GM18867 (cell line): ENCODE measurements at regions not wholly inside any gene's neighbourhood (a gene's known extent, or its start where the extent isn't known, plus 50 kb on each side); places are given as distances from the start of the nearest gene placed in this dataset.

Experiments
- ATAC-seq: cut with Tn5 transposase; IDR thresholded peaks from one replicate; pipeline ENCODE4 v1.9.1; 2021; ENCODE audit warnings: mild to moderate bottlenecking, moderate library complexity; ENCODE audit not compliant: unreplicated experiment

DNA sequence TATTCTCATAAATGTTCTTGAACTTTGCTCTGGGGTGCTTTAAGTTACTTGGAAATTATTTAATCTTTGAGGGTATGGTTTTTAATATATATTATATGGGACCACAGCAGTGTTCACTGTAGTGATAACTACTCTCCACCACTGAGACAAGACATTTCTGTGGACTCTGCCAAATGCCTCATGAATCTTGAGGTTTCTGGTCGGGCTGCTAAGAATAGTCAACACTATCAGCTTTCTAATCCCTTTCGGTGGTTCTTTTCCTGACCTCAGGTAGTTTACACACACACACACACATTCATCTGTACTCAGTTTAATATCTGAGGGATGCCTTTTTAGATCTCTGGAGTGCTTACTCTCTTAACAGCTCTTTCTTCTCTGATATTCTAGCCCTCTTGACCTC, 500.7 kb downstream of the MAFB start:
- no peak for ATAC-seq

DNA sequence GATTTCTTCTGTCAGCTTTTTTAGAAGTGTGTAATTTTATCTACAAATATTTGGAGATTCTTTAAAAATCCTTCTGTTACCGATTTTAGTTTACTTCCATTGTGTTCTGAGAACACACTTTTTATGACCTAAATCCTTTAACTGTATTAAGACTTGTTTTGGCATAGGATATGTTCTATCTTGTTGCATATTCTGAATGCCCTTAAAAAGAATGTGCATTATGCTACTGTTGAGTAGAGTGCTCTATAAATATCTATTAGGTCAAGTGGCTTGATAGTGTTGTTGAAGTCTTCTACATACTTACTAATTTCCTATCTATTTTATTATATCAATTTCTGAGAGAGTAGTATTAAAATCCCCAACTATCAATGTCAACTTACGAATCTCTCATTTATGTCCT, 502.2 kb downstream of the MAFB start:
- no peak for ATAC-seq

DNA sequence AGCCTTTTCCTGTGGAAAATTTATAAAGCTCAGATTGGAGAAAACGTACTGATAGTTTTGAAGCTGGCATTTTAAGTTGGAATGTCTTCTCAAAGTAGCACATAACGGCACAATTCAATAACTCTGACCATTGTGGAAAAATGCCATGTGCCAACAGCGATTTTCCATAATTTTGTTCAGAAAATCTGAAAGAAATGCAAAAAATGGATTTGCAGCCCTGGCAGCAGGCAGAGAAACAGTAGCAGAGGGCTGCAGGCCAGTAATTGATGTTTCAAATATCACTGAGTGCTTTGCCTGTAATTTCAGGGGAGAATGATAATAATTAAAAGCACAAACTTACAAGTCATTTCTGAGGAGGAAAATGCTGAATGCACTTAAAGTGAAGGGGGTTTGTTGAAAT, 507.4 kb downstream of the MAFB start:
- ATAC-seq: no peak

DNA sequence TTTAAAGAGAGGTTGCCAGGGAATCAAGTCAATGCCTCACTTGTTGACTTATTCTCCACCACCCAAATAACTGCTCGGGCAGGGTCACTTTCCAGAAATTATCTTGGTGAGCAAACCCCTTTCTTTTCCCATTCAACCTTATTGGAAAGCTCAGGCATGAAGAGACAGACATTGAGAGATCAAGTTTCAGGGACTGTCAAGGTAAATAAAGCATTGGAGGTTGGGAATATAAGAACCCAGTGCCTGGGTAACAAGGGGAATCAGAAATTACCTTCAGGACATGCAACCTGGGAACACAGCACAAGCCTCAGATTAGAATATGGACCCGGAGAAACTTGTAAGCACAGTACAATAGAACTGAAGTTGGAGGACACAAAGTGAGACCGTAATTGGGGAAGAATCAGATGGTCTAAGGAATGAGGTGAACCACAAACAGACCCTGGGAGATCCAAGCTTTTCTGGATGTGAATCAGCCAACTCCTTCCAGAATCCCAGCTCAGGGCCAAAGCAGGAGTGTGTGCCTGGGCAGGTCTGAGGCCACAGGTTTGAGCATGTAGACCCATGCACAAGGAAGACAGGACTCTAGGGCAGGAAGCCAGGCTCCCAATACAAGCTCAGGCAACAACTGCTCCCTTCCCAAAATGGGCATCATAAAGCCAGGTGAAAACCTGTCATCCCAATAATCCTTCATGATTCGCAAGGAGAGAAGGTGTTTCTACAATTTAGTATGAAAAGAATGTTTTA, 512.8 kb downstream of the MAFB start:
- ATAC-seq: no peak

DNA sequence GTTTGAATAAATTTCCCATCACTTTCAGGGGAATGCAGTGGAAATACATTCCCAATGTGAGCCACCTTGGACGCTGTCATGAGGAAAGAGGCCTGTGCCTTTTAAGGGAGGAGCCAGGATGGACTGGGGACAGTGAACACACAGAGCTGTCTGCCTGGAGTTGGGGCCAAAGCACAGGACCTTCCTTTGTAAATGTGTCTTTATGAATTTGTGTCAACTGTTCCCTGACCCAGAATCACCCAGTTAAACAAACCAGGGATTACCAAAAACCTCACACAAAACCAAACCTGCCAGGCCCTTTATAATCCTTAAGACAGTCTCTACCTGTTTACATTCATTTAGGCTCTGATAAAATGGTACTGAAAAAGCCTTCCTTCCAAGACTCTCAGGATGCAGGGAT, 513.7 kb downstream of the MAFB start:
- no peak for ATAC-seq

DNA sequence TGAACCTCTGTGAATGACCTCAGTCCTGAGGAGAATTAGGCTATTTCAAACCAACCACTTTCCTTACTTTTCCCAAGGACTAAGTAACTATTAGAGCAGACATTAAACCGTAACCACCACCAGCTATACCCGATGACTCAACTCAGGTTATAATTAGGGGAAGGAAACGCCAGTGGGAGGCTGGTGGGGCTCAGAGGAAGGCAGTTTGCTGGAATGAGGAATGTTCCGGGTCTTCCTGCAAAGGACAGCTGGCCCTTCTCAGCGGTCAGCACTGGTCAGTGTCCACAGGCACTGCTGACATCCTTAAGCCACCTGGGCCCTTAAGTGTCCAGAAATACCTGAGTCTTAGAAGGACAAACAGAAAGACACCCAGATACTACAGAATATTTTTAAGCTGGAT, 515.2 kb downstream of the MAFB start:
- no peak for ATAC-seq

DNA sequence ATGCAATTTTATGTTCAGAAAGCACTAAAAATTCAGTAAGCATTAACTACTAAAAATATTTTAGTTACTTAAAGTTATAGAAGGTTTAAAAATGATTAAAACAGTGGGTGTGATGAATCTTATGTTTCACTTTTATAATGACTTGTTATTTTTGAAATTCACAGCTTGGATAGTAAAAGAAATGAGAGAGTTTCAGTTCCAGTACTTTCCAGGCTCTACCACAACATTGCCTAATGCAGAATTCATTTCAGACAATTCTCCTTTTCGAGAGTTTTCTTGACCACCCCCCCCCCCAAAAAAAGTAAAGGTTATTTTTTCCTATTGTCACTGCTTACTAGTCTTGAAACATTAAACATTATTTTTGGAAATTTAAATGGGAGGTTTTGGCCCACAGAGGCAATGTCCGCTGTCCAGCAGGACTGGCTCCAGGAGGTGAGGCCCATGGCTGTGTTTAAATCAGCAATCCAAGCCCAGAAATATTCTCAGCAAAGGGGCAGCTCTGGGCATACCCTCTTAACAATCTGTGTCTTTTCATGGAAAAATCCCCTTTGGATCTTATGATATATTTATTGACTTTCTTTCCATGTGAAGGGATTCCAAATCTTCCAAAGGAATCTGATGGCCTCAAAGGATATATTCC, 519.9 kb downstream of the MAFB start:
- no peak for ATAC-seq

DNA sequence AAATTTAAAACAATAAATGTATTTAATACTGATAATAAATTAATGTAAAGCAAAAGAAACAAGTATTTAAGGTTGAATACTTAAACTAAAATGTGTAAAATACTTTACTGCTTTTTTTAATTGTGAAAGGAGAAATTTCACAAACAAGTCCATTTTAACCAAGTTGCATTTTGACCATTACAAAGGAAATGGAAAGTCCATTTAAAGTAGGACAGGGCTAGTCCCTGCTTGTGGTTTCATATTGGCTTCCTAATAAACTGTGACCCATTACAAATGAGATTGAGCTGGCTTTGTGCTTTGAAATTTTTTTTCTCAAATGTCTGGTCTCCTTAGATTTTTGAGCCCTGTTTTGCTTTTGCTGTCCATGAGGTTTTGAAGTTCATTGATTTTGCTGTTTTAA, 527.6 kb downstream of the MAFB start:
- no peak for ATAC-seq

DNA sequence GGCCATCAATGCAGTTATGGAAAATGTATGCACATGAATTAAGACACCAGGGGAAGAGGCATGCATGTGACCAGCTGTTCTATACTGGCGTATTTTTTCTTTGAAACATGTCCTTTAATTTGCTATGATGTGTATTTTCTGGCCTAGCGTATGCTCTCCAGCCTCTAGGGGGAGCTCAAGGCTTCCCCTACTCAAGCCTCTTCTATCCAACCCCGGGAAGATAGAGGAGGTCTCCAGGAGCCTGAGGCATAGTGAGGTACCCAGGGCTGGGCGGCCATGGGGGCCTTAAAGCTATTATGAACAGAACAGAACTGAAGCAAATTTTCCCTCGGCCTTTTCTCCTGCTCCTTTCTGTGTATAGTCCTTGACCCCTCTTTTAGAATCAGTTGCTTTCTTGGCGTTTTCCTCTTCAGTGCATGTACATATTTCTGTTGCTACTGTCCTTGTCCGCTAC, 528.9 kb downstream of the MAFB start:
- peak; percentile 43 for ATAC-seq

DNA sequence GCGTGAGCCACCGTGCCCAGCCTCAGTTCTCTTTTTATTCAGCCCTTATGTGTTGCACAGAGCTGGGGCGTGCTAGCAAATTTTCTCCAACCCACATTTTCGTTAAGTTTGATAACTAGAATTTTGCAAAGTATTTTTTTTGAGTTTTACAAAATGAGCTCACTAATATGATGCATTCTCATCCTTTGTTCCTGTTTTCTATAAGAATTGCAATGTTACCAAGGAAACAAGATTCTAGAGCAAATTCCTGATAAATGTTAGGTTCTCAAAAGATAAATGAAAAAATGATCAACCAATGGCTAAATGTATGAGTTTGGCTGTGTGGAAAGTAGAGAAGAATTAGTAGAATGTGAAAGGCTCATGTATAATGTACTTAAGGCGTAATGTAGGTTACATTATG, 529.8 kb downstream of the MAFB start:
- ATAC-seq: no peak

DNA sequence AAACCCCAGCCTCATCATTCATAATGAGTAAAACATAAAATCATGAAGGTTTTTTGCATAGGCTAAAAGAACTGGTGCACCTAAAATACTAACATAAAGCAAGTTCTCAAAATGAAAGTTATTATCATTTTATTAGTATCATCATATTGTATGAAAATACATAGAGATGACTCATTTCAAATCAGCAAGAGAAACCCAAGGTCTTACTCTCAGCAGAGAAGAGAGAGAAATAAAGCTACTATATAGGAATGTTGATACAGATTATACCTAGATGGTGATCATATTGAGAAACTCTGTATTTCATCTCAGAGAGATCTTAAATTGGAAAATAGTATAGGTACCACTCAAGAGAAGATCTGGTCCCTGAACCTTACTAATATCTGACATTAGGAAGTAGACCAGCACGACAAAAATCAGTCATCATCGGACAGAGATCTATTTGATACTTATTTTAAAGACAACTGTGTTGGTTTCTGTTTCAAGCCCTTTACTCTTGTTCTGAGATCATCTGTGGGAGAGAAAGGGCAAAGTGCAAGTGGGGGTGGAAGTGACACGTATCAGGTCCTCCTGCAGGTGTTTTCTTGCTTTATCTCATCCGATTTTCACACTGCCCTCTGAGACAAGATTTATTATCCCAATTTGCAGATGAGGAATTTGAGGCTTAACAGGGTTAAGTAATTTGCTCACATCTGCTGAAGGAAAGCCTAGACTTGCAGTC, 532.3 kb downstream of the MAFB start:
- ATAC-seq: peak; percentile 94

DNA sequence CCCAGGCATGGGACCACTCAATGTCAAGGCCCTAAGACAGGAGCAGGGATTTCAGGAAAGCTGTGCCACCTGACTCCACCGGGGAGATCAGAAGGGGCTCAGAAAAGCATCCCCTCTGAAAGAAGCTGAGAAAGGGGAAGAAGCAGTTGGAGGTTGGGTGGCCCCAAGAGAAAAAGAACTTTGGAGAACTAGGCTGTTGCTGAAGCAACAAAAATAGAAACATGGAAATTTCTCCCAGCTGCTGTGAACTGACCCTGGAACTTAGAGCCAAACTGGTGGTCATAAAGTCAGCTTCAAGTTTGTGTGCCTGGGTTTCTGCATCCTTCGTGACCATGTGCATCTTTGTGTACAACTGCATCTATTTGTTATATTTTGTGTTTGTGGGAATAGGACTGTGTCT, 534.5 kb downstream of the MAFB start:
- ATAC-seq: no peak

DNA sequence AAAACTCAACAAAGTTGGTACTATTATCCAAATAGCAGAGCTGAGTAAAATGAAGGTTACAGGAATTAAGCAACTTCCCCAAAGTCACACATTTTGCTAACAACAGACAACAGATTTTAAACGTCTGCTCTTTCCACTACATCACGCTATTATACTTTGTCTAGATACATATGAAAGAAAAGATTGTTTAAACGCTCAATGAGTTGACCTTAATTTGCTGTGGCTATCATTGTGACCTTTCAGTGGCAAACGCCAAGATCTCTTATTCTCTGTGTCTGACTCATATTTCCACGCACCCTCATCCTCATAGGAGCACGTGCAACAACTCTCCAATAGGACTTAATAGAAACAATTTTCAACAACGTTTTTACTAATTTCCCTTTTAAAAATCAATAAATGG, 540.1 kb downstream of the MAFB start:
- no peak for ATAC-seq

DNA sequence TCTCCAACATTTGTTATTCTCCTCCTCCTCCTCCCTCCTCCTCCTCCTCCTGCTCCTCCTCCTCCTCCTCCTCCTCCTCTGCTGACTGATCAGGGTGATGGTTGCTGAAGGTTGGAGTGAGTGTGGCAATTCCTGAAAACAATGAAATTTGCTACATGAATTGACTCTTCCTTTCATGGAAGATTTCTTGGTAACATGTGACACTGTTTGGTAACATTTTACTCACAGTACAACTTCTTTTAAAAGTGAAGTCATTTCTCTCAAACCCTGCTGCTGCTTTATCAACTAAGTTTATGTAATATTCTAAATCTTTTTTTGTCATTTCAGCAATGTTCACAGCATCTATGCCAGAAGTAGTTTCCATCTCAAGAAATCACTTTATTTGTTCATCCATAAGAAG, 543.0 kb downstream of the MAFB start:
- ATAC-seq: no peak

DNA sequence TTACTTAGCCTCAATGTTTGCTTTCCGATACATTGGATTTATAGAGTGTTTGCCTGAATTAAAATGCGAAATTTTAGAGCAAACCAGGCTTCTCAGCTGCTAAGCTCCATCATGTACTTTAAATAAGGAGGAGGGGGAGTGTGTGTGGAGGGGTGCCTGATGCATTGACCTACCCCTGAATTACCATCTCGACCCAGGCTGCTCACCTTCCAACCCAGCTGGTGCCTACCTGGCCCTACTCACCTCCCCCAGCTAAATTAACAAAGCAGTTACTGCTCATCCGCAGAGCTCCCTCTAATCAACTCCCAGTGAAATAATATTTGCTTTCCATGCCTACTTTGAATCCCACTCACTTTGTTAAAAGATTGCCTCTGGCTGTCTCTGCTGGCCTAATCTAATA, 544.5 kb downstream of the MAFB start:
- no peak for ATAC-seq

DNA sequence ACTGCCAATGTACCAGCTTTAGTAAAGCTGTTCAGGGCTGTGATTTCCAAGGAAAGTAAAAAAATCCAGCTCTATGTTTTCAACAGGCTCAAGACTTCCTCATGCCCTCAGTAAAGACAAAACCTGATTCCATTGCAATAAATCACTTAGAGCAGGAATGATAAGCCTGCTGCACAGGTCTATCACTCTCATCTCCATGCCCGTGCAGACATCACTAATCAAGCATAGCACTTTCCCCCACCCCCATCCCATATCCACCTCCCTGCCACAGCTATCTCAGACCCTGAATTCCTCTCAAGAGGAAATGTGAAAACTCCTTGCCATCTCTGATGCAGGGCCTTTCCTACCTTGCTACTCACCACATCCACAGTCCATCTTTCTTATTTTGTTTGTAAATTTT, 554.9 kb downstream of the MAFB start:
- ATAC-seq: no peak

DNA sequence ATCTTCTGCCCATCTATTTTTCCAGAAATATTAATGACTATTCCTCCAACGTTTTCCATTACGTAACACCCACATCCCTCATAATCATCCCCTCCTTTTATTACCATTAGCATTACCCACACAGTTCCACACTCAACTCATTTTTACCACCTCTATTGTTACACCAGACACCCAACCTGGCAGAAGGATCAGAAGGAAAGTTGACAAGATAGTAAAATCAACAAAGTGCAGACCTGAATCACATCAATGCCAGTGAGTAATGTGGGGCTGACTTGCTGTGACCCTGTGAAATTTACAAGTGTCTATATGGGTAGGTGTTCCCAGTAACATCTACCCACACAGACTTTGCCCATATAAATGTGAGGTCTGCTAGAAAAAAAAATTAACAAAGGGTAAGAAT, 568.2 kb downstream of the MAFB start:
- no peak for ATAC-seq

DNA sequence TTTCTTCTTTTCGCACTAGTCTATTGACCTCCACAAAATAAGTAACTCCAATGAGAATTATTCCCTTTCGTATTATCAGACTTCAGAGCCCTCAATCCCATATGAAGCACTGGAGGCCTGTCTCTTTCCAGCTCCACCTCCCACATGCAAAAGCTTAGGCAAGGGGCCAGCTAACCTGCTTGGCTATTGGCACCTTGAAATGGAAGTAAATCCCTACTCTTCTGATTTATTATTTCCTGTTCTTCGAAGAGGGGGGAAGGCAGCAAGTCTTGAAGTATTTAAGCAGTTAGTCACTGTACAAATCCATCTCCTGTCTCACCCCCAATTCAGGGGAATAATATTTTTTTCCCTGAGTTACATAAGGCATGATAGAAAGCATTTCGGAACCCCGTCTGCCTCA, 577.8 kb downstream of the MAFB start:
- ATAC-seq: no peak

DNA sequence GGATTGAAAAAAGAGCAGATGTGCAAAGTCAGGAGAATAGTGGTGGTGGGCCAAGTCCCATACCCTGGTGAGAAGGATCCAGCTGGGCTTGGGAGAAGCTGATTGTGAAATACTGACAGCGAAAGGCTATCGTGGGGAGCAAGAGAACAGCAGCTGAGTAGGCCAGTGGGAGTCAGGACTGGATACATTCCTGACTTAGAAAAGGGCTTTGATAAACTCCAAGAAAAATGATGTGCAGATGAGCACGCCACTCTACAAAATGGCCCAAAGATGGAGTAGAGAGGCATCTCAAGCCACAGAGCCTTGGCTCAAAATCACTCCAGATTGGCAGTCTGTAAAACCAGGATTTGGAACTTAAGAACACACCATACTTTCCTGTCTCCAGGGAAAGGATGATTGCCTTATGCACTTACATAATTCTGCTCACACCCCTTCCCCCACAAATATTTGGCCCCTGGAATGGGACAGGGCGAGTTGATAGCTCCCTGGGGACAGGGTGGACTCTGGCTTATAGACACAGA, 578.7 kb downstream of the MAFB start:
- ATAC-seq: no peak

DNA sequence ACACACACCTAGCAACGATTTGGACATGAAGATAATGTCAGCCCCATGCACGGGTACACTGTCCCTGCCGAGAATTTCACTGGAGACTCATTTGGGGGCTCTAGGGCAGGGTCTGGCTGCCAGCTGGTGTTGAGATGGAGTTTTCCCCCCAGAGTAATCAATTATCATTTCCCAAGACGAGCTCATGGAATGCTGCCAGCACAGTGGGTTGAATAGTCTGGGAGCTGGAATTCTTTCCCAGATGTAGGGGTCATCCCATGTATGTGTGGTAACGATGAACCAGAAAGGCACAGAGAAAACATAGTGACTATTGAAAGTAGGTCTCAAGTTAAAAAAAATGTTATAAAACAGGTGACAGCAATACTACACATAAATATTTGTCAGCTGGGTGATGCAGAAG, 579.9 kb downstream of the MAFB start:
- no peak for ATAC-seq

DNA sequence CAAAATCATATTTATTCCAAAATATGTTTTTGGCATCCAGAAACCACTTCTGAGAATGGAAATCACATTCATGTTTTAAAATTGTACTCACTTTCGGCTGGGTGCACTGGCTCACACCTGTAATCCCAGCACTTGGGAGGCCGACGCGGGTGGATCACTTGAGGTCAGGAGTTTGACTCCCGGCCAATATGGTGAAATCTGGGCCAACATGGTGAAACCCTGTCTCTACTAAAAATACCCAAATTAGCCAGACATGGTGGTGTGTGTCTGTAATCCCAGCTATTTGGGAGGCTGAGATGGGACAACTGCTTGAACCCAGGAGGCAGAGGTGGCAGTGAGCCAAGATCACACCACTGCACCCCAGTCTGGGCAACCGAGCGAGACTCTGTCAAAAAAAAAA, 580.7 kb downstream of the MAFB start:
- ATAC-seq: no peak

DNA sequence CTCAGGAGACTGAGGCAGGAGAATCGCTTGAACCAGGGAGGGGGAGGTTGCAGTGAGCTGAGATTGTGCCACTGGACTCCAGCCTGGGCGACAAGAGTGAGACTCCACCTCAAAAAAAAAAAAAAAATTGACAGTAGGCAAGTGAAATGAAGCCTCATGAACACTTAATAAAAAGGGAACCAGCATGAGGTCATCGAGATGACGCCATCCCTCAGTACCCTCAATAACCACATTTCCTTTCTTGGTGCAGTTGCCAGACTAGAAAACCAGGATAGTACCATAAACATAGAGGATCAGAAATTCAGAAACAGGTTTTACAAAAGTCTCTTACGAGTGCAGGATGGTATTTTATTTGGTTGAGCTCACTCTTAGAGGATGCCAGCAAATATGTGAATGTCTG, 584.1 kb downstream of the MAFB start:
- no peak for ATAC-seq
